Superior temporal gyrus (tissue), 1 donor: ENCODE measurements at regions not wholly inside any gene's neighbourhood (a gene's known extent, or its start where the extent isn't known, plus 50 kb on each side); places are given as distances from the start of the nearest gene placed in this dataset.

Source experiments
- DNase-seq: peaks from one replicate; pipeline ENCODE4 v3.0.0-alpha.2; 2016; ENCODE audit errors: extremely low spot score

- DNase-seq: no peak
Observed at GRCh38 chr12:127399451-127399850, 867.5 kb upstream of the TMEM132C start.

- no peak for DNase-seq
Observed at GRCh38 chr12:127400221-127400620, 866.7 kb upstream of the TMEM132C start.

GRCh38 chr12:127401005-127401404 lies 866.0 kb upstream of the TMEM132C start:
- no peak for DNase-seq

DNA sequence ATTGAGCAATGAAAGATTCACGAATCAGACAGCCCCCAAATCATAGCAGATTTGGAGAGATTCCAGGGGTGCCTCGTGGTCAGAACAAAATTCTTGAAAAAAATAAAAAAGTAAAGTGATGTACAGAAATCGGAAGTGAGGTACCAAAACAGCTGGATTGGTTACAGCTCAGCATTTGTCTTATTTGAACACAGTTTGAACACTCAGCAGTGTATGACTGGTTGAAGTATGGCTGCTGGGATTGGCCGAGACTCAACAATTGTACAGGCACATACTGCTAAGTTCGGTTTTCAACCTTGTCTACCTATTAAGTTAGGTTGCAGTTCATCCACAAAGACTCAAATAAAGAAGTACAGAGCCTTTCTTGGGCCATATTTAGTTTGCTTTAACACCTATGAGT lies 865.4 kb upstream of the TMEM132C start:
- DNase-seq: no peak

DNA sequence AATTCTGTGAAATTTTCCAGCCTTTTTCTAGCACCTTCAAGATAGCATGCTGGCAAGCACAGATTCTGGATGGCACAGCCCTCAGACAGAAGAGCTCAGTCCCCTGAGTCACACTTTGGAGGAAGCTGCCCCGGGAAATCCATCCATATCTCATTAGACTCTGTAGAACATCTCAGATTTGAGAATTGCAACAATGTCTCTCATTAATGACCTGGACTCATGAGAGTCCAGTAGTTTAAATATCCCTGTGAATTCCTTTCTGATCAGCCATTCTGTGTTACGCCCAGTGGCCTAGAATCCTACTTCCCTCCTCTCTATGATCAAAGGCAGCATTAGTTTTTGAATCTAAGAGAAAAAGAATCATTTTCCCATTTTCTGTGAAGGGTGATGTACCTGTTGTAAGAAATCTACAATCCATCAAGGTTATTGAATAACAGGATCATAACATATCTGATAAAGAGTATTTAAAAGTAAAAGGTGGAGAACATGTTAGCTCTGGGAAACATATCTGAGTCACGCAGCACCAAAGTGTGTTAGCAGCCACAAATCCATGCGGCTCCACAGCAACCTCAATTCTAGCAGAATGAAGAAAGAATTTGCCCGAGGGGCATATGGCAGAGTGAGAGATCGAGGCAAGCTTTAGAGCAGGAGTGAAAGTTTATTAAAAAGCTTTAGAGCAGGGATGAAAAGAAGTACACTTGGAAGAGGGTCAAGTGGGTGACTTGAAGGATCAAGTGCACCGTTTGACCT lies 855.6 kb upstream of the TMEM132C start:
- no peak for DNase-seq

GRCh38 chr12:127411981-127412380 lies 855.0 kb upstream of the TMEM132C start:
- no peak for DNase-seq

GRCh38 chr12:127412866-127413265 lies 854.1 kb upstream of the TMEM132C start:
- no peak for DNase-seq

DNA sequence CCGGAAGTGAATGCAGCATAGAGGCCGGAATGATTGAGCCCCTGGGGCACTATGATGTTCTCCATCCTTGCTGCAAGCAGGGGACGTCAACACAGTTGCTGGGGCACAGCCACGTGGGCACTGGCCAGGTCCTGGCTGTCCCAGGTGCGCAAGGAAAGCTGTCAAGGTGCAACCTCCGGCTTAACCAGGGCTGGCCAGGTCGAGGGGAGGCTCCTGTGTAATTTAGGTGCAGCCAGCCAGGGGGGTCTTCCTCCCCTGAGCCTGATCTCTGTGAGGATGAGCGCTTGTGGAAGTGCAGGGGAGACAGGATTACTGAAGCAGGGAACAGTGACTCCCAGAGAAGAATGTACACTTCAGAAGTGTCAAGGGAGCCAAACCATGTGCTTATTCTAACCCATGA lies 852.8 kb upstream of the TMEM132C start:
- no peak for DNase-seq

DNA sequence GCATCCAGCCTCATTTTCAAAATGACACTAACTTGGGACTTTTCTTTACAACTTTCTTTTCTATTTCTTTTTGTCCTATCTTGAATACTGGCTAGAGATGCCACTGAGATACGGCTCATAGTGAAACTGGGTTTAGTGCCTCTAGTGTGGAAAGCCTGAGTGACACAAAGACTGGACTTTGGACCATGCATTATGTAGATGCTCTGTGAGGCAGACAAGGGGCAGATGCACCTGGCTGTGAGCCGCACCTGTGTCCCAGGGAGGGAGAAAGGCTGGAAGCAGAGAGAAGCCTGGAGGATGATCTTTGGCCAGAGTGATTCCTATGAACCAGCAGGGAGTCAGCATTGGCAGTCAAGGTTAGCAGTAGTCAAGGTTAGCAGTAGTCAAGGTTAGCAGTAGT lies 852.3 kb upstream of the TMEM132C start:
- no peak for DNase-seq

DNA sequence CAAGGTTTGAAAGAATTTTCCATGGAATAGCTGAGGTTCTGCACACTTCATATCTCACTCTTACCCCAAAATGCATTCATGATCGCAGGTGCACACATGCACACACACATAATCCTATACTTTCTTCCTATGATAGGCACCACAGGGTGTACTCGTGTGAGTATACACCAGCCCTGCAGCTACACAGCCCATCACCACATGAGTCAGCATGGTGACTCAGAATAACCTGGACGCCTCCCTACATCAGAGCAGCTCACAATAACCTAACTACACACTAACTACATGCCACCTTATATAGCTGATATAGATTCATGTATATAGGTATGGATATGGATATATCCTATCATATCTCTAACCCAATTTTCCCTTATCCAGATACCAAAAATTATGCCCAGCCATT lies 850.2 kb upstream of the TMEM132C start:
- no peak for DNase-seq

DNA sequence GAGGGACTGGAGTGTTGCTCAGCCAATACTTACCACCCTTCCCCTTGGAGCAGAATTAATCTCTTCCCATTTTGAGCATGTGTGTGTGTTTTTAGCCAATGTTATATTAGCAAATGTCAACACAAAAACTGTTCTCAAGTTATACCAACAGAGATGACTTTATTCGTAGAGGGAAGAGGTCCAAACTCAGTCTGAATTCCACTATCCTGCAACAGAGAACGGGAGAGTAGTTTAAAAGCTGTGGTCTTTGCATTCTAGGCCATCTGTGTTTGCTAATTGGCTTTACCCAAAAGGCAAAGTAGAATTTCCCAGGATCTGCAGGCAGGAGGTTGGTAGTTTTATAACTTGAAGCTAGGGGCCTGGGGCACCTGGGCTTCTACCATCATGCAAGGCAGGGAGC lies 847.9 kb upstream of the TMEM132C start:
- no peak for DNase-seq

- no peak for DNase-seq
Observed at GRCh38 chr12:127421614-127422013, 845.4 kb upstream of the TMEM132C start.

DNA sequence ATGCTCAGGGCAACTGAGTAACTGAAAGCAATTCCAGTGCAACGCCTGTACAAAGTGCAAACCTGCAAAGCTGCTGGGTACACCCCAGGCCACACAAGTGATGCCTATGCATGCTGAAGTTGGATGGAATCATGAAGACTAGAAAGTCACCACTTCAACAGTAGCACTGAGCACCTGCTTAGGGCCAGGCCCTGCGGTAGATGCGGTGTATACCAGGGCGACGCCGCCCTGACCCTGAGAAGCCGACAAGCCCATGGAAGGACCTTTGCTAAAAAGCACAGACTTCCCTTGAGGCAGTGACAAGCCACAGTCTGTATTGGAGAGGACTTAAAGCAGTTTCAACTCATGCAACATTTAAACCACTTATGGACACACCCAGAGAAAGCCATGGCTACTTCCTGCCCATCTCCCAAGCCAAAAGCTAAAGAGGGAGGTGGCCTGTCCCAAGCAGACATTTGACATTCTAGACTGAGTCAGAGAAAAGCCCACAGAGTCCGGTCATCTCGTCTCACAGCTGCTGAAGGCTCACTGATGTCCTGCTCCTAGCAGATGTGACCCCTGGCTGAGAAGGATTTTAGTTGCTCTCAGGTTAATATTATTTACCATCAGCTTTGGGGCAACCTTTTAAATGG lies 843.9 kb upstream of the TMEM132C start:
- no peak for DNase-seq

GRCh38 chr12:127425474-127425873 lies 841.5 kb upstream of the TMEM132C start:
- no peak for DNase-seq

- no peak for DNase-seq
Observed at GRCh38 chr12:127428420-127428819, 838.5 kb upstream of the TMEM132C start.

DNA sequence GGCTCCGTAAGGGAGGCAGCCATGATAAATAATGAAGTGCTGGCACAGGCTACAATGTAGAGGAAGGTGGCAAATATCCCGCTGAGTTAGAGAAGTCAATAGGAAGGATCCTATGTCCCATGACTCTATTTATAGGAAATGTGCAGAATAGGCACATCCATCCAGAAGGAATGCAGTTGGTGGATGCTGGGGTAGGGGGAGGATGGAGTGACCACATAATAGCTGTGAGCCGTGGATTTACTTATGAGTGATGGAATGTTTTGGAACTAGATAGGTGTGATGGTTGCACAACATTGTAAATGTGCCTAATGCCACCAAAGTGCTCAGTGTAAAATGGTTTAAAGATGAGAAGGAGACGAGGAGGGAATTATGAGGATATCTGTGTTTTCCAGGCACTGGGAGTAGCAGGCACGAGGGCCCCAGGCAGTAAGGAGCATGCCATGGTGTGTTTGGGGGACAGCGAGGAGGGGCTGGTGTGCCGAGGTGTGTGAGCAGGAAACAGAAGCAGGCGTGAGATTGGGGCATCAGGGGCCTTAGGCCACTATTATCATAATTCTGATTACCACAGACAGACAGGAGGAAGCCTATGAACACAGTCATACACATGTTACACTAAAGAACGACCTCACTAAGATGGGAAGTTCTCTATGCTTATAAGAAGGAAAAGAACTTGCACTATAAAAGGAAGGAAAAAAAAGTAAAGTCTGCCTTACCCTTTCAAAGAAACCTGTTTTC lies 837.3 kb upstream of the TMEM132C start:
- no peak for DNase-seq

- no peak for DNase-seq
Observed at GRCh38 chr12:127430401-127430800, 836.6 kb upstream of the TMEM132C start.

- DNase-seq: no peak
Observed at GRCh38 chr12:127431177-127431576, 835.8 kb upstream of the TMEM132C start.

GRCh38 chr12:127431594-127431993 lies 835.4 kb upstream of the TMEM132C start:
- DNase-seq: no peak

- DNase-seq: no peak
Observed at GRCh38 chr12:127435439-127435838, 831.5 kb upstream of the TMEM132C start.

GRCh38 chr12:127438512-127439244 lies 828.3 kb upstream of the TMEM132C start:
- DNase-seq: no peak

DNA sequence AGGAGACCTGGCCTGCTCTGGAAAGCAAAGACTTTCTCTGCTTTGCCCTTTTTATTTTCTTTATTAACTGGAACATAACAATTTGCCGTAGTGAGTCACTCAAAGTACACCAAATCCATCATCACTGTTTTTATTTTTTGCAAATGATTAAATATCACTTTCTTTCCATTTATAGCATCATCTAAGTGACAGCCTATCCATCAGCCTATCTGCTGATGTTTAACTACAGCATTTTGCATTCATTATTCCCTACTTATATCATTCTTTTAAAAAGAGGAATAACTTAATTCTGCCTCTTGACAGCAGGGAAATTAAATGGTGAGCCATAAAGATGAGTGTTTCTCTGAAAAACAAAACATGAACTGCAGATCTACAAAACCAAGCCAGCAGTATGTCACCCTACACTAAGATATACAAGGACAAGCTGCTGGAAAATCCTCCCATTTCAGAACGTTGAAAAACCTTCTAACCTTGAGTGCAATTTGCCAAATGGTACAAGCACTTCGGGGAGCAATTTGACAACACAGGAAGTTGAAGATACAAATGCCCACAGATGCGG lies 821.3 kb upstream of the TMEM132C start:
- no peak for DNase-seq
